GM12874 (cell line): ENCODE measurements at regions not wholly inside any gene's neighbourhood (a gene's known extent, or its start where the extent isn't known, plus 50 kb on each side); places are given as distances from the start of the nearest gene placed in this dataset.
A peak's percentile ranks its signal among the peaks of the same experiment; 100 is the strongest.

Experiments
- TF ChIP-seq, protein P1 (sequence below): IDR thresholded peaks from 2 replicates; pipeline ENCODE4 v1.5.1; 2011; ENCODE audit warnings: low read depth, mild to moderate bottlenecking, control low read depth, low read length, moderate library complexity; ENCODE audit not compliant: insufficient read depth

DNA sequence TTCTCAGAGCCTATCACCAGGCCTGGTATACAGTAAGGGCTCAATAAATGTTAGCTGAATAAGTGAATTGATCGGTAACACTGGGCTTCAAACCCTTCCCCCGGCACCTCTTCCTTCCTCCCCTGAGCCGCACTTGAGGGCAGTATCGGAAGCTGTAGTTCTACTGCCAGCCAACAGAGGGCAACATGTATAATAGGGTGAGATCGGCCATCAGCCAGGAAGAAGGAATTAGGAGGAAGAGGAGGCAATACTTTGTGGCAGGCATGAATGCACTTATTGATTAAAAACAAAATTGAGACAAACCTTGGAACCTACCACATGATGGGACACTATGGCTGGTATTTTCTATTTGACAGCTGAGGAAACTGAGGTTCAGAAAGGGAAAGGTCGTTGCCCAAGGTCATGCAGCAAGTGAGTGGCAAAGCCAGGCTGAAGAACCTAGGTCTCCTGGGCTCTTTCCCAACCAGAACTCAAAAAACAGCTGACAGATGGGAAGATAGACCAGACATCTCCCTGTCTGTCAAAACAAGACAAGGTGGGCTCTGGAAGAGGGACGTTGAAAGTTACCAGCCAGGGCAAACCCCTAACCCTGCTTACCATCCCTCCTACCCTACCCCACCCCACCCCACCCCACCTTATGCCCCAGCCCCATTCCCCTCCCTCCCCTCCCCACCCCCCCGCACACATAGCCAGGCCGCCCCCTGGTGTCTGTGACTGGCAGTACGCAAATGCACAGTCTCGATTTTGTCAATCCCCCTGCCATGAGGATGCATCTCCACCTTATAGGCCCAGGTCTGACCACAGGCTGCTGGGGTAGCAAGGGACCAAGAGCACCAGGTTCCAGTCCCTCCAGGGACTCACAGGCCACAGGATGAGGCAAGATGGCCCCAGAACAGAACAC, 107.3 kb upstream of the RUNX3 start:
- TF ChIP-seq, protein P1, sequence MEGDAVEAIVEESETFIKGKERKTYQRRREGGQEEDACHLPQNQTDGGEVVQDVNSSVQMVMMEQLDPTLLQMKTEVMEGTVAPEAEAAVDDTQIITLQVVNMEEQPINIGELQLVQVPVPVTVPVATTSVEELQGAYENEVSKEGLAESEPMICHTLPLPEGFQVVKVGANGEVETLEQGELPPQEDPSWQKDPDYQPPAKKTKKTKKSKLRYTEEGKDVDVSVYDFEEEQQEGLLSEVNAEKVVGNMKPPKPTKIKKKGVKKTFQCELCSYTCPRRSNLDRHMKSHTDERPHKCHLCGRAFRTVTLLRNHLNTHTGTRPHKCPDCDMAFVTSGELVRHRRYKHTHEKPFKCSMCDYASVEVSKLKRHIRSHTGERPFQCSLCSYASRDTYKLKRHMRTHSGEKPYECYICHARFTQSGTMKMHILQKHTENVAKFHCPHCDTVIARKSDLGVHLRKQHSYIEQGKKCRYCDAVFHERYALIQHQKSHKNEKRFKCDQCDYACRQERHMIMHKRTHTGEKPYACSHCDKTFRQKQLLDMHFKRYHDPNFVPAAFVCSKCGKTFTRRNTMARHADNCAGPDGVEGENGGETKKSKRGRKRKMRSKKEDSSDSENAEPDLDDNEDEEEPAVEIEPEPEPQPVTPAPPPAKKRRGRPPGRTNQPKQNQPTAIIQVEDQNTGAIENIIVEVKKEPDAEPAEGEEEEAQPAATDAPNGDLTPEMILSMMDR = peak; percentile 72

DNA sequence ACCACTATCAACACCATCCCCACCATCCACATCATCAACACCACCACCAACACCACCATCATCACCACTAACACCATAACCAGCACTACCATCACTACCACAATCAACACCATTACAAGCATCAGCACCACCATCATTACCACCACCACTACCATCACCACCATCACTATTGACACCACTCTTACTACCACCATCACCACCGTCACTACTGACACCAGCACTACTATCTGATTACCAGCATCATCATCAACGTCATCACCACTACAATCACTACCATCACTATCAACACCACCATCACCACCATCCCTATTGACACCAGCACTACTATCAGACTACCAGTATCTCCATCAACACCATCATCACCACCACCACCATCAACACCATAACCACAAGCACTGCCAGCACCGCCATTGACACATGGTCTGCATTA, 106.1 kb upstream of the RUNX3 start:
- TF ChIP-seq, protein P1 = no peak

DNA sequence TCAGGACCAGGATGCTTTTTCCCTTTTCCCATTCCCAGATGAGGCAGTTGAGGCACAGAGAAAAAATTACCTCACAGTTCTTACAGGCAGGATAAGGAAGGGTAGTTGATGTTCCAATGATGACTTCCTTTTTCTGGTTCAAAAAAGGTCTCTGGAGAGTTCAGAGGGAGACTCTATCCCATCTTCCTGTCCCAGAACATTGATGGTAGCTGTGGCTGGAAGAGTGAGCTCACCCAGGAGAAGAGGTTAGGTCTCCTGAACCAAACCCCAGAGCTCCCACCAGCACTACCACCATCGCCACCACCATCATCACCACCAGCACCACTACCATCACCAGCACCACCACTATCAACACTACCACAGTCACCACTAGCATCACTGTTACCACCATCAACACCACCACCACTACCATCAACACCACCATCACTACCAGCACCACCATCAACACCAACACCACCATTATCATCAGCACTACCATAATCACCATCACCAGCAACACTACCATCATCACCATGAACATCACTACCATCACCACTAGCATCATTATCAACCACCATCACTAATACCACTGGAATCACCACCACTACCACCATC, 105.5 kb upstream of the RUNX3 start:
- TF ChIP-seq, protein P1 = no peak

DNA sequence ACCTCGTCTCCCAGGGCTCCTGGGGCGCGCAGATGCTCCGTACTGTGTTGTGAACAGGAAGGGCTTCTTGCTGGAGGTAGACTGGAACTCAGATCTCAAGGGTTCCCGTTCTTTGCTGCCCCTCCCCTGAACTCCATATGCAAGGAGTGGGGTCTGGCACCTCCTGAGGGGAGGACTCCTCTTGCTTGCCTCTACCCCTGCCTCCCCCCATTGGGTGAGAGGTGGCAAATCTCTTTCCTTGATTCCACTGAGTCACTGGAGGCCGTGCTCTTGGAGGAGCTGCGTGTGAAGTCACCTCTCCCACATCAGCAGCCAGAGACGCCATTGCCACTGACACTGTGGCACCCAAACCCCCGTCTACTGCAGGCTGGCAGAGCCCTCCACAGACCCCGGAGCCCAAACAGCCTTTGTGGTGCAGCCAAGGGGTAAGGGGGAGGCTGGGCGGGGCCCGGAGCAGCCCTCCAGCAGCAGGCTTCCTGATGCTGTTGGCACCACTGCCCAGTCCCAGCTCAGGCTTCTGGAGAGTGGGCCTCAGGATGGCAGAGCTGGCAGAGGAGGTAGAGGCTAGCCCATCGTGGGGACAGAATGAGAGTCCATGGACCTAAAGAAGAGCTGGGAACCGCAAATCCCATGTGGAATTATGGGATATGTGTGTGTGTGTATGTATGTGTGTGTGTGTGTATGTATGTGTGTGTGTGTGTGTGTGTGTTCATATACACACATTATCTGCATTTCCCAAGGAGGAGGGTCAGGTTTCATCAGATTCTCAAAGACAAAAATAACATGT, 104.9 kb upstream of the RUNX3 start:
- TF ChIP-seq, protein P1 = no peak

DNA sequence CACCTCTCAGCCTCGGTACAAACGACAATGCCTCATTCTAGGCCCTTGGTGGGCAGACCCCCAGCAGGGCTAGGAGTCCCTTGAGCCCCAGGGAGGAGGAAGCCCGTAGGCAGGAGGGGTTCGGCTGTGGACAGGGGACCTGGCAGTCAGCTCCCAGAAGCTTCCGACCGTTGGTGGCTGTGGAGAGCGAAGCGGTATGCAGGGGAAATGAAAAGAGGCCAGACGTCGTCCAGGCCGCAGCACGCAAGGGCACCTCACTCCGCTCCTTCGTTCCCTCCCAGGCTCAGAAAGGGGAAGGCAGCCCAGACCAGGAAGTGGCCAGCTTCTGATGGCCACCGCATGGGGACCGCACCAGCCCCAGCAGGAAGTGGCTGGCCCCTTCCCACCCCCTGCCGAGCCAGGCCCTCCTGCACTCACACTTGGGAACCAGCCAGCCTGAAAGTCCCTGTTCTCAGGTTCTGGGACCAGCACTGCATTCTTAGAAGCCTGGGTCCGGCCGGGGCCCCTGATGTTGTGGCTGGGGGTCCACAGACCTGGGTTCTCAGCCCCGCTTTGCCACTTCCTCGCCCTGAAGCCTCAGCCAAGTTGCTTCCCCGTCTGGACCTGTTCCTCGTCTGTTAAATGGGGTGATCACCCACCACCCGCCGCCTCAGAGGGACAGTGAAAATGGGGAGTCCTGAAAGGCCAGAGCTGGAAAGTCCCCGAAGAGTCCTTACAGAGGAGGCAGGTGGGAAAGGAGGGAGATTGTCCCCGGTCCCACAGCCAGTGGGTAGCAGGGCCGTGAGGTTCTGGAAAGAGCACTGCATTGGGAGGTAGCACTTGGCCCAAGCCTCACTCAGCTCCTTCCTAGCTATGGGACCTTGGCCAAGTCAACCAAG, 104.0 kb upstream of the RUNX3 start:
- TF ChIP-seq, protein P1 = no peak

DNA sequence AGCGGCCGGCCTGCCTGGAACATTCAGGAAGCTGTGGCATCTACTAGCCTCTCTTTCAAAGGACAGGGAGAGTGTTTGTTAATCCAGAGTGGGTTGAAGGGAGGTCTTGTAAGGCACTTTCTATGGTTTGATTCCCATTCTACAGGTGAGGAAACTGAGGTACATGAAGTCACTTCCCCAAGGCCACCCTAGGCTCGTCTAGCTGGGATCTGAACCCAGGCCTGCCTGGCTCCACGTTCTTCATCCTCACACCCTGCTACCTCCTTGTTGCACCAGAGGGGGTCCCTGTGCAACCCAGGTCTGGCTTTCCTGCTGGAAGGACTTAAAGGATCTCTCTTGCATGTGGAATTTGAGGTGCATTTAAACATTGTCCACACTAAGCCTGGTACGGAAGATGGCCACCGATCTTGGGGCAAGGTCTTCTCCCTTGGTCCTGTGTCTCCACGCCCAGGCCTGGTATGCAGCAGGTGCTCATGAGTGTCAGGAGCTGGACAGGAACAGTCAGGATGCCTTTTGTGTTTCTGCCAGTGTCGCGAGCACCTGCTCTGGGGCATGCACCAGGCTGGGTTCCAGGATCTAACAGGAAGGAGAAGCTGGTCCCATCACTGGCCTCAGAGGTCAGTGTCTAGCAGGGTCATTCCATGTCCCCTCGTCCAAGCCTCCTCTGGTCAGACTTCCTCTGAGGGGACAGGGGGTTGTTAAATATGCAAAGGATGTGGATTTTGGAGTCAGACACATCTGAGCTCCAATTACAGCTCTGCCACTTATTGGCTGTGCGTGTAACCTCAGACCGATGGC, 103.2 kb upstream of the RUNX3 start:
- TF ChIP-seq, protein P1 = no peak
